NCI-H2029 treated with DMSO at 0.1 percent for 48 hours (cell line): ENCODE measurements at regions not wholly inside any gene's neighbourhood (a gene's known extent, or its start where the extent isn't known, plus 50 kb on each side); places are given as distances from the start of the nearest gene placed in this dataset.

Experiments used
- DNase-seq: peaks from one replicate; lab custom pipeline; 2025; lab: John Stamatoyannopoulos, UW

- no peak for DNase-seq
Observed at GRCh38 chr13:36750046-36750445, 69.0 kb upstream of the RFXAP start.

DNA sequence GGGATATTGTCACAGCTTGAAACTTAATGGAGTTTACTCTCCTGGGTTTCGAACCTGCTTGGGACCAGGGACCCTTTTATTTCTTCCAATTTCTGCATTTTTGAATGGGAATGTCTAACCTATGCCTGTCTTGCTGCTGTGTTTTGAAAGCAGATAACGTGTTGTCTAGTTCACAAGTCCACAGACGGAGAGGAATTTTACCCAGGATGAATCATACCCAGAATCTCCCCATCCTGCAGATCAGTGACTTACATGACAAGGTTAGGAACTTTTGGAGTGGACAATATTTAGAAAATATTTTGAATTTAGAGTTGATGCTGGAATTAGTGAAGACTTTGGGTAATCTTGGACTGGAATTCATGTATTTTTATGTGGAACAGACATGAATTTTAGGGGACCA is 68.6 kb upstream of the RFXAP start:
- no peak for DNase-seq

- DNase-seq: no peak
Observed at GRCh38 chr13:36750946-36751345, 68.1 kb upstream of the RFXAP start.

DNA sequence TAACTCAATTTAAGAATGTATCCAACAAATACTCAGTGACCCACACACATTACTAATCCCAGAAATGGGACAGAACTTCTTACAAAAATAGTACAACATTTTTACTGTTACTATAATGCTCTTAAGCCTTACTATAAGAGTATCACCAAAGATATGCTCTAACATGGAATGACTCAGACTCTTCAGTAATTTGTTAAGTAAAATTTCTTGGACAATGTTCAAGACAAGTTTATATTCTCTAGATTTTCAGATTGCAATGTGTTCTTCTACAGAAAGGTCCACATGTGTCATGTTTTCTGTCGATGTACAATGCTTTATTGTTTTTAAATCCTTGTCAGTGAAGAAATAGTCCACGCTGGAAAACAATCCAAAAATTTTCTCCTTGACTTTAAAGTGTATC is 66.3 kb upstream of the RFXAP start:
- DNase-seq: no peak

DNA sequence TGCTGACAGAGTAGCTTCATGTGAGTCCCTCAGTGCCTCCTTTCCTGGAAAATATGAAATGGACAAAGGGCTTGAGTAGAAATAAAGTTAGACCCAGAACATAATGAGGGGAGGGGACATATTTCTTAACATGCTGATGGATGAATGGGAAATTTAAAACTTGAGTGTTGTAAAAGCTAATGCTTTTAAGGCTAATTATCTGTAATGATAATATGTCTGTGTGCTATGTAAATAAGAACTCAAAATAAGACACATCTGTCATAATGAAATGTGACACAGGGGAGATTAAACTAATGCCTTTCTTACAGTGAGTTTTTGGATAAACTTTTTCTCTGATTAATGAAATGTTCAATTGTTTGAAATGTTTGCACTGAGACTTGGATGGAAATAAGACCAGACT is 65.8 kb upstream of the RFXAP start:
- no peak for DNase-seq

- peak; percentile 52 for DNase-seq
Observed at GRCh38 chr13:36758345-36758744, 60.7 kb upstream of the RFXAP start.

DNA sequence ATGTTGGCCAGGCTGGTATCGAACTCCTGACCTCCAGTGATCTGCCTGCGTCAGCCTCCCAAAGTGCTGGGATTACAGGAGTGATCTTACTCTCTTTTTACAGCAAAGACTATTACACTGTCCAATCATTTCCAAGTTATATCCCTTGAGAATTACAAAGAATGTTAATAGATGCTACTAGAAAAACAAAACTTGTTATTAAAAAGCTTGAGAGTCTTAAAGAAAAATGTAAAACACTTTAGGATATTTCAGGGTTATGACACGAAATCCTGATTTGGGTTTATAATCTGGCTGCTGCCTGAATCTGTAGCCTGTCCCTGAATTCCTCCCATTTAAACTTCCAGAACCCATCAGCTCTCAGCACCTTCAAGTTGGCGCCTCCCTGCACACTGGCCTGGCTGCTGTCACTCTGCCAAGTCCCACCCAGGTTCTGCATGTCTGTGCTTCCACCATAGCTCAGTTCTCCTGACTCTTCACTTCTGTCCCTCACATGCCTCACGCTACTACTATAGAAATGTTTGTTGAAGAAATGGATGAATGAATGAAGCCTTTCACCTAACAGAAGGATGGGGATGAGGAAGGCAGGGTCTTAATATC is 55.8 kb upstream of the RFXAP start:
- no peak for DNase-seq

GRCh38 chr13:36764536-36764935 is 54.5 kb upstream of the RFXAP start:
- DNase-seq: no peak

DNA sequence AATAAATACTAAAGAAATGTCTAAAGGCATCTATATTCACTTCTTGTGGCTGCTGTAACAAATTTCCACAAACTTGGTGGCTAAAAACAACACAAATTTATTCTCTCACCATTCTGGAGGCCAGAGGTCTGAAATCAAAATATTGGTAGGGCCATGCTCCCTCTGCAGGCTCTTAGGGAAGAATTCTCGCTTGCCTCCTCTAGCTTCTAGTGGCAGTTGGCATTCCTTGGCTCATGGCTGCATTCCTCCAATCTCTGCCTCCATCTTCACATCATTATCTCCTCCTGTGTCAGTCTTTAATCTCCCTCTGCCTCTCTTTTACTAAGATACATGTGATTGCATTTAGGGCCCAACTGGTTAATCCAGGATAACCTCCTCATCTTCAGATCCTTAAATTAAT is 54.1 kb upstream of the RFXAP start:
- no peak for DNase-seq

- no peak for DNase-seq
Observed at GRCh38 chr13:36766295-36766694, 52.7 kb upstream of the RFXAP start.

DNA sequence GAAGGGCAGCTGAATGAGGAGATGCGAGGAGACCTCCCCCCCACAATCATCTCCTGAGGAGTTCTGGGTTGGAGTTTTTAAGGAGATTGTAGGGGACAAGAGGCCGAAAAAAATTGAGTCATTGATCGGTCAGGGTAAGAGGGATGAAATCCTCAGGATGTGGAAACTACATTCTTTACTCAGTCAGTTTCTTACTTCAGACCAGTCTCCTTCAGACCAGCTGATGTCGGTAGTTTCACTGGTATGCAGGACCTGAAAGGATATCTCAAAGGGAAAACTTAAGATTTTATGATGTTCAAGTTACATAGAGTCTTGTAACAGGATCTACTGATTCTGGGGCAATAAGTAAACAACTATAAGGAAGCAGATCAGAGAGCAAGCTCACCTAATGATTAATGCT is 51.7 kb upstream of the RFXAP start:
- no peak for DNase-seq

DNA sequence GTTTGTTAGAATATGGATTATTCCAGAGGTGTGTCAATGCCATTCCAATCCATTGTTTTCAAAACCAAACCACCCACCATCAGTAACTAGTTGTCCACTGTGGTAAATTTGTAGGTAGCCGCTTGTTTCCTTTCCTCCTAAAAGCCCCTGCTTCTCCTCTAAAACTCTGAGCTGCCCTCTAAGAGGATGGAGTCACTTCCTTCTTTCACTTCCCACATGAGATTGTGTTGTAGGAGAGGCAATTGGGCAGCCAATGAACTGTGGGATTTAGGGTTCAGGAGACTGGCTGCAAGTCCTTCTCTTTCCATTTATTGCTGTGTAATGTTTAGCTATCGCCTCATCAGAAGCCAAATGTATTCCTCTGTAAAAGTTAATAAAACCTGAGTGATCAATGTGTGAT is 49.9 kb upstream of the RFXAP start:
- no peak for DNase-seq
